ENCODE measurements at regions not wholly inside any gene's neighbourhood (a gene's known extent, or its start where the extent isn't known, plus 50 kb on each side); places are given as distances from the start of the nearest gene placed in this dataset.

DNA sequence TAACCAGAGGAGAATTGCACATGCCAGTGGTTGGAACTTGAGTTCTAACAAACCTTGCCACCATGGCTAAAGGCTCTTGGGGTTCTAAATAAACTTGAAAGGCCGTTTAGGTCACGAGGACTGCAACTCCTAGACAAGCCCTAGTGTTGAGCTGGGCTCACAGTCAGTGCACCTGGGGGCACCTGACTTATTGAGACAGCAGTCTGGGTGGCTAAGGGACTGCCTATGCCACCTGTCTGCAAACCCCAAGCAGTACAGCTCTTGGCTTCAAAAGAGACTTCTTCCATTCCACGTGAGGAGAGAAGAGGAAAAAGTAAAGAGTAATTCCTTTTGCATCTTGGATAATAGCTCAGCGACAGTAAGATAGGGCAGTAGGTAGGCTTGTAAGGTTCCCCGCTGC lies 765.6 kb upstream of the FOXG1 start:
- TF ChIP-seq, protein P1, sequence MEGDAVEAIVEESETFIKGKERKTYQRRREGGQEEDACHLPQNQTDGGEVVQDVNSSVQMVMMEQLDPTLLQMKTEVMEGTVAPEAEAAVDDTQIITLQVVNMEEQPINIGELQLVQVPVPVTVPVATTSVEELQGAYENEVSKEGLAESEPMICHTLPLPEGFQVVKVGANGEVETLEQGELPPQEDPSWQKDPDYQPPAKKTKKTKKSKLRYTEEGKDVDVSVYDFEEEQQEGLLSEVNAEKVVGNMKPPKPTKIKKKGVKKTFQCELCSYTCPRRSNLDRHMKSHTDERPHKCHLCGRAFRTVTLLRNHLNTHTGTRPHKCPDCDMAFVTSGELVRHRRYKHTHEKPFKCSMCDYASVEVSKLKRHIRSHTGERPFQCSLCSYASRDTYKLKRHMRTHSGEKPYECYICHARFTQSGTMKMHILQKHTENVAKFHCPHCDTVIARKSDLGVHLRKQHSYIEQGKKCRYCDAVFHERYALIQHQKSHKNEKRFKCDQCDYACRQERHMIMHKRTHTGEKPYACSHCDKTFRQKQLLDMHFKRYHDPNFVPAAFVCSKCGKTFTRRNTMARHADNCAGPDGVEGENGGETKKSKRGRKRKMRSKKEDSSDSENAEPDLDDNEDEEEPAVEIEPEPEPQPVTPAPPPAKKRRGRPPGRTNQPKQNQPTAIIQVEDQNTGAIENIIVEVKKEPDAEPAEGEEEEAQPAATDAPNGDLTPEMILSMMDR (IDR thresholded peaks at IDR 0.05), result no peak
- TF ChIP-seq POLR2A (IDR thresholded peaks at IDR 0.05), result no peak
